PC-3 (cell line): ENCODE measurements at regions not wholly inside any gene's neighbourhood (a gene's known extent, or its start where the extent isn't known, plus 50 kb on each side); places are given as distances from the start of the nearest gene placed in this dataset.

Experiments used
- EZH2 ChIP-seq: fragments of 300-600 bp; sonication (generic); IDR thresholded peaks from one replicate; pipeline ENCODE4 v1.6.1; 2017; ENCODE audit warnings: antibody characterized with exemption, mild to moderate bottlenecking, low read length; ENCODE audit not compliant: unreplicated experiment
- EZH2phosphoT487 ChIP-seq: fragments of 300-600 bp; sonication (generic); IDR thresholded peaks from 2 replicates; pipeline ENCODE4 v1.6.1; 2018; ENCODE audit warnings: mild to moderate bottlenecking, antibody characterized with exemption, low read length, borderline replicate concordance
- TF ChIP-seq, protein P1 (sequence below): fragments of 300-600 bp; sonication (generic); conservative IDR thresholded peaks from 2 replicates; pipeline ENCODE4 v1.5.1; 2017; ENCODE audit warnings: antibody characterized with exemption, low read depth, mild to moderate bottlenecking, low read length

DNA sequence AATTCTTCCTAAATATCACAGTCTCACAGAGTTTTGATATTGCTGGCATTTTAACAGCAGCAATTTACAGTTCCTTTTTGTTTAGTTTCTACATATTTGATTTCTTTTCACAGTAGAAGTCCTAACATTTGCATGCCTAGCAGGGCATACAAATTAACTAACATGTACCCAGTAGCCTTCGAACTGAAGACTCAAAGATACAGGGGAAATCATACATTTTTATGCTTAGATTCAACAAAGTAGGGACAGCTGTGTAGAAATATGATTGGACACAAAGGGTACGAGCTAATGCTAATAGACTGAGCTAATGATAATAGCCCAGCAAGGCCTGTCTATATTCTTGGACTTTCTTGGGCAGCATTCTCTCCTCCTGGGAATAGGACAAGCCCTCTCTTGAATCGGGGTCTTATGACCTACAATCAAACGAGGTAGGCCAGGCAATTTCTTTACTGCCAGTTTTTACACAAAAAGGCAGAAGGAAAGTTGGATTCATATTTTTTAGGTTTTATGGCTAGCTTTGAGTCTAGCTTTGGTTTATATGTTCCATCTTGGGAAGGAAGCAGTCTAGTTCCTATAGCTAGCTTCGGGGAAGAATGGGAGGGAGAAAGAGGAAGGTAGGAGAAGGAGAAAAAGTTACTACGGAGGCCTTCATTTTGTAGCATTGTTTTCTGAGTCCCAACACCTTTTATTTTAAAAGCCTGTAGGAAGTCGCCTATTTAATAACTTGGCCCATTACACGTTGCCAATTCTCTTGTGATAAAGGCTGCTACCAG is 115.8 kb downstream of the HFE start:
- no peak for TF ChIP-seq EZH2
- TF ChIP-seq, protein P1, sequence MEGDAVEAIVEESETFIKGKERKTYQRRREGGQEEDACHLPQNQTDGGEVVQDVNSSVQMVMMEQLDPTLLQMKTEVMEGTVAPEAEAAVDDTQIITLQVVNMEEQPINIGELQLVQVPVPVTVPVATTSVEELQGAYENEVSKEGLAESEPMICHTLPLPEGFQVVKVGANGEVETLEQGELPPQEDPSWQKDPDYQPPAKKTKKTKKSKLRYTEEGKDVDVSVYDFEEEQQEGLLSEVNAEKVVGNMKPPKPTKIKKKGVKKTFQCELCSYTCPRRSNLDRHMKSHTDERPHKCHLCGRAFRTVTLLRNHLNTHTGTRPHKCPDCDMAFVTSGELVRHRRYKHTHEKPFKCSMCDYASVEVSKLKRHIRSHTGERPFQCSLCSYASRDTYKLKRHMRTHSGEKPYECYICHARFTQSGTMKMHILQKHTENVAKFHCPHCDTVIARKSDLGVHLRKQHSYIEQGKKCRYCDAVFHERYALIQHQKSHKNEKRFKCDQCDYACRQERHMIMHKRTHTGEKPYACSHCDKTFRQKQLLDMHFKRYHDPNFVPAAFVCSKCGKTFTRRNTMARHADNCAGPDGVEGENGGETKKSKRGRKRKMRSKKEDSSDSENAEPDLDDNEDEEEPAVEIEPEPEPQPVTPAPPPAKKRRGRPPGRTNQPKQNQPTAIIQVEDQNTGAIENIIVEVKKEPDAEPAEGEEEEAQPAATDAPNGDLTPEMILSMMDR: no peak
- TF ChIP-seq EZH2phosphoT487: no peak
